Stimulated activated memory B cell treated with anti-CD40 and anti-IgM and Interleukin-4, amounts not matched to agents 10 μg/mL and 1 μg/mL and 100 μg/mL, for 72 hours (primary cell): ENCODE measurements at regions not wholly inside any gene's neighbourhood (a gene's known extent, or its start where the extent isn't known, plus 50 kb on each side); places are given as distances from the start of the nearest gene placed in this dataset.

Experiments
- ATAC-seq: fragments of 150-1000 bp; cut with Tn5 transposase; 2 replicates; pipeline ENCODE4 v1.10.0; 2021
- H3K27ac Mint-ChIP-seq: one replicate; pipeline ENCODE4 v1.8.0; 2022; ENCODE audit warnings: mild to moderate bottlenecking, mixed read lengths
- H3K27me3 Mint-ChIP-seq: one replicate; pipeline ENCODE4 v1.8.0; 2022; ENCODE audit warnings: mixed read lengths
- H3K36me3 Mint-ChIP-seq: one replicate; pipeline ENCODE4 v1.8.0; 2022; ENCODE audit warnings: mixed read lengths
- H3K4me1 Mint-ChIP-seq: one replicate; pipeline ENCODE4 v1.8.0; 2022; ENCODE audit warnings: mixed read lengths
- H3K4me3 Mint-ChIP-seq: one replicate; pipeline ENCODE4 v1.8.0; 2022; ENCODE audit warnings: mild to moderate bottlenecking, moderate library complexity, mixed read lengths
- H3K9me3 Mint-ChIP-seq: one replicate; pipeline ENCODE4 v1.8.0; 2022; ENCODE audit warnings: mixed read lengths

- H3K27ac Mint-ChIP-seq, result no peak overlapping the region
- no peaks in the 10 kb centered on the region for H3K9me3 Mint-ChIP-seq
- peaks cover 8% of the 10 kb centered on the region for H3K4me1 Mint-ChIP-seq
- no peak for ATAC-seq
- H3K27me3 Mint-ChIP-seq, result peaks cover 10% of the 10 kb centered on the region
- H3K36me3 Mint-ChIP-seq, result no peaks in the 10 kb centered on the region
- no peak overlapping the region for H3K4me3 Mint-ChIP-seq
Observed at GRCh38 chr2:18899725-18900124, 310.4 kb upstream of the NT5C1B start.

- Mint-ChIP-seq H3K27me3 (peaks cover 10% of the 10 kb centered on the region), H3K27ac (no peak overlapping the region), H3K9me3 (no peaks in the 10 kb centered on the region), H3K4me3 (no peak overlapping the region), H3K36me3 (no peaks in the 10 kb centered on the region), H3K4me1 (no peaks in the 10 kb centered on the region)
- ATAC-seq, result no peak
Observed at GRCh38 chr2:18898271-18898670, 308.9 kb upstream of the NT5C1B start.

GRCh38 chr2:18896125-18896764 is 306.9 kb upstream of the NT5C1B start:
- H3K27me3 Mint-ChIP-seq, result peaks cover 10% of the 10 kb centered on the region
- no peaks in the 10 kb centered on the region for H3K4me1 Mint-ChIP-seq

GRCh38 chr2:18891600-18892345 is 302.4 kb upstream of the NT5C1B start:
- H3K9me3 Mint-ChIP-seq, result peaks cover 3% of the 10 kb centered on the region
- no peaks in the 10 kb centered on the region for H3K4me1 Mint-ChIP-seq
- no peaks in the 10 kb centered on the region for H3K27me3 Mint-ChIP-seq
- no peak overlapping the region for H3K4me3 Mint-ChIP-seq
- no peak overlapping the region for H3K27ac Mint-ChIP-seq
- no peaks in the 10 kb centered on the region for H3K36me3 Mint-ChIP-seq
- ATAC-seq, result no peak

More at GRCh38 chr2:18896125-18896764, 306.9 kb upstream of the NT5C1B start:
- H3K27ac Mint-ChIP-seq, result no peak overlapping the region
- no peak overlapping the region for H3K4me3 Mint-ChIP-seq
- no peaks in the 10 kb centered on the region for H3K36me3 Mint-ChIP-seq
- no peaks in the 10 kb centered on the region for H3K9me3 Mint-ChIP-seq
- ATAC-seq, result no peak

GRCh38 chr2:18889565-18890332 is 300.4 kb upstream of the NT5C1B start:
- Mint-ChIP-seq H3K4me1 (no peaks in the 10 kb centered on the region), H3K27me3 (no peaks in the 10 kb centered on the region), H3K36me3 (no peaks in the 10 kb centered on the region), H3K4me3 (no peak overlapping the region), H3K9me3 (peaks cover 4% of the 10 kb centered on the region), H3K27ac (no peak overlapping the region)
- ATAC-seq, result no peak

- no peak for ATAC-seq
- Mint-ChIP-seq H3K27me3 (no peaks in the 10 kb centered on the region), H3K4me1 (no peaks in the 10 kb centered on the region)
Observed at GRCh38 chr2:18885457-18885856, 296.1 kb upstream of the NT5C1B start.

GRCh38 chr2:18883616-18884456 is 294.5 kb upstream of the NT5C1B start:
- Mint-ChIP-seq H3K36me3 (no peaks in the 10 kb centered on the region), H3K9me3 (peaks cover 4% of the 10 kb centered on the region), H3K4me3 (no peak overlapping the region), H3K27ac (no peak overlapping the region), H3K4me1 (no peaks in the 10 kb centered on the region), H3K27me3 (no peaks in the 10 kb centered on the region)
- no peak for ATAC-seq

More at GRCh38 chr2:18885457-18885856, 296.1 kb upstream of the NT5C1B start:
- Mint-ChIP-seq H3K4me3 (no peak overlapping the region), H3K27ac (no peak overlapping the region), H3K9me3 (peaks cover 4% of the 10 kb centered on the region), H3K36me3 (no peaks in the 10 kb centered on the region)

GRCh38 chr2:18871430-18871829 is 282.1 kb upstream of the NT5C1B start:
- H3K9me3 Mint-ChIP-seq, result no peaks in the 10 kb centered on the region
- H3K27me3 Mint-ChIP-seq, result no peaks in the 10 kb centered on the region
- H3K27ac Mint-ChIP-seq, result no peak overlapping the region
- no peaks in the 10 kb centered on the region for H3K4me1 Mint-ChIP-seq
- ATAC-seq, result no peak
- H3K36me3 Mint-ChIP-seq, result no peaks in the 10 kb centered on the region
- H3K4me3 Mint-ChIP-seq, result no peak overlapping the region

- Mint-ChIP-seq H3K9me3 (no peaks in the 10 kb centered on the region), H3K4me1 (no peaks in the 10 kb centered on the region)
Observed at GRCh38 chr2:18870307-18870706, 280.9 kb upstream of the NT5C1B start.

GRCh38 chr2:18861951-18862350 is 272.6 kb upstream of the NT5C1B start:
- Mint-ChIP-seq H3K4me1 (no peaks in the 10 kb centered on the region), H3K36me3 (peaks cover 6% of the 10 kb centered on the region), H3K4me3 (no peak overlapping the region), H3K27me3 (peaks cover 17% of the 10 kb centered on the region), H3K9me3 (no peaks in the 10 kb centered on the region), H3K27ac (no peak overlapping the region)
- ATAC-seq, result no peak

More at GRCh38 chr2:18870307-18870706, 280.9 kb upstream of the NT5C1B start:
- Mint-ChIP-seq H3K27me3 (no peaks in the 10 kb centered on the region), H3K4me3 (no peak overlapping the region), H3K27ac (no peak overlapping the region), H3K36me3 (peaks cover 1% of the 10 kb centered on the region)
- no peak for ATAC-seq

GRCh38 chr2:18860179-18860578 is 270.8 kb upstream of the NT5C1B start:
- no peak overlapping the region for H3K27ac Mint-ChIP-seq
- H3K36me3 Mint-ChIP-seq, result peaks cover 4% of the 10 kb centered on the region
- no peaks in the 10 kb centered on the region for H3K9me3 Mint-ChIP-seq
- no peak for ATAC-seq
- peaks cover 7% of the 10 kb centered on the region for H3K4me1 Mint-ChIP-seq
- H3K4me3 Mint-ChIP-seq, result no peak overlapping the region
- peaks cover 17% of the 10 kb centered on the region for H3K27me3 Mint-ChIP-seq

GRCh38 chr2:18856765-18857164 is 267.4 kb upstream of the NT5C1B start:
- Mint-ChIP-seq H3K27me3 (peaks cover 17% of the 10 kb centered on the region), H3K9me3 (no peaks in the 10 kb centered on the region), H3K4me3 (no peak overlapping the region), H3K27ac (no peak overlapping the region), H3K4me1 (peaks cover 13% of the 10 kb centered on the region), H3K36me3 (no peaks in the 10 kb centered on the region)
- no peak for ATAC-seq

GRCh38 chr2:18855027-18855426 is 265.7 kb upstream of the NT5C1B start:
- ATAC-seq, result no peak
- no peaks in the 10 kb centered on the region for H3K9me3 Mint-ChIP-seq
- H3K36me3 Mint-ChIP-seq, result no peaks in the 10 kb centered on the region
- H3K27me3 Mint-ChIP-seq, result peaks cover 6% of the 10 kb centered on the region
- H3K4me3 Mint-ChIP-seq, result no peak overlapping the region
- H3K4me1 Mint-ChIP-seq, result peaks cover 13% of the 10 kb centered on the region
- no peak overlapping the region for H3K27ac Mint-ChIP-seq

GRCh38 chr2:18849841-18850578 is 260.6 kb upstream of the NT5C1B start:
- peak; percentile 88 for ATAC-seq
- no peak overlapping the region for H3K27ac Mint-ChIP-seq
- H3K4me1 Mint-ChIP-seq, result peaks cover 5% of the 10 kb centered on the region
- no peaks in the 10 kb centered on the region for H3K9me3 Mint-ChIP-seq
- H3K36me3 Mint-ChIP-seq, result no peaks in the 10 kb centered on the region
- no peak overlapping the region for H3K4me3 Mint-ChIP-seq
- no peaks in the 10 kb centered on the region for H3K27me3 Mint-ChIP-seq
